ENCODE measurements at regions not wholly inside any gene's neighbourhood (a gene's known extent, or its start where the extent isn't known, plus 50 kb on each side); places are given as distances from the start of the nearest gene placed in this dataset.

- in situ Hi-C loops (cut with MboI; ENCODE audit: low pct_unique_long_range_greater_than_20kb, low sequenced_read_pairs, unreplicated experiment) = no loop called here
- DNase-seq (ENCODE audit: low spot score) = no peak
- no peak for TF ChIP-seq CTCF (IDR thresholded peaks at IDR 0.05; ENCODE audit: extremely low read depth, insufficient read depth, missing control alignments)
Measured at GRCh38 chr4:79636991-79637390, 229.0 kb upstream of the GK2 start.

- no peak for DNase-seq (ENCODE audit: low spot score)
- in situ Hi-C loops (cut with MboI; ENCODE audit: low pct_unique_long_range_greater_than_20kb, low sequenced_read_pairs, unreplicated experiment) = no loop called here
Measured at GRCh38 chr4:79634111-79634510, 226.1 kb upstream of the GK2 start.

DNA sequence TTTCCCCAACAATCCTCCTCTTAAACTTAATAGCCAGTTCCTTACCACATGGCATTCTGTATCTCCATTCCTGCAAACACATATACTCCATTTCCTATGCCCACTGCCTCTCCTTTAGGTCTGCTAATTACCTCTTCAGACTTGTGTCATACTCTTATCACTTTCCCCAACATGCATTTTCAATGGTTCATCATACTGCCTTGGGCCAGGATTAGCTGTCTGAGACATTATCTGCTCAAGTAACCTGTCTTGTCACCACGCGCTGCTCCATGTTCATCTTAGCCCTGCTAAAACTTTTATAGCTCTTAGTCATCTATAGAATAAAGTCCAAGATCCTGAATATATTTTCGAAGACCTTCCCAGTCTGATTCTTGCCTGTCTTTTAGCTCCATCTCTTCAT is 224.1 kb upstream of the GK2 start:
- no peak for DNase-seq (ENCODE audit: low spot score)
- TF ChIP-seq CTCF (IDR thresholded peaks at IDR 0.05; ENCODE audit: extremely low read depth, insufficient read depth, missing control alignments) = no peak
- in situ Hi-C loops (cut with MboI; ENCODE audit: low pct_unique_long_range_greater_than_20kb, low sequenced_read_pairs, unreplicated experiment) = no loop called here

More at GRCh38 chr4:79634111-79634510, 226.1 kb upstream of the GK2 start:
- TF ChIP-seq CTCF (IDR thresholded peaks at IDR 0.05; ENCODE audit: extremely low read depth, insufficient read depth, missing control alignments) = no peak

DNA sequence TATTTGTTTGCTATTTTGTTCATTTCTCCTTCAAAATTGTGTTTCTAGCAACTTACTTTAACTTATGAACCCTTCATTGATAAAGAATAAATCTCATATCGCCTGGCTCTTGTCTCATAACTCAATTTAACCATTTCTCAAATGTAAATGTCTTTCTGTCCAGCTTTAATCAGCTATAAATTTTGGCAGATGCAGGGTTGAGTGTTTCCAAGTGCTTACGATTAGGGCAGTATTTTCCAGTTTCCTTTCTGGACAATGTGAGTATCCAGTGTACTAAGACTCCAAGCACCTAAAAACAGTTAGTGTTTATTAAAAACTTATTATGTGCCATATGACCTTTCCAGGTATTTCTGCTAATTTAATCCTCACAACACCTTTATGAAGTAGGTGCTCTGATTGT is 218.6 kb upstream of the GK2 start:
- no peak for TF ChIP-seq CTCF (IDR thresholded peaks at IDR 0.05; ENCODE audit: extremely low read depth, insufficient read depth, missing control alignments)
- DNase-seq (ENCODE audit: low spot score) = no peak
- in situ Hi-C loops (cut with MboI; ENCODE audit: low pct_unique_long_range_greater_than_20kb, low sequenced_read_pairs, unreplicated experiment) = no loop called here

GRCh38 chr4:79626101-79626500 is 218.1 kb upstream of the GK2 start:
- DNase-seq (ENCODE audit: low spot score) = no peak
- no peak for TF ChIP-seq CTCF (IDR thresholded peaks at IDR 0.05; ENCODE audit: extremely low read depth, insufficient read depth, missing control alignments)
- in situ Hi-C loops (cut with MboI; ENCODE audit: low pct_unique_long_range_greater_than_20kb, low sequenced_read_pairs, unreplicated experiment) = no loop called here

GRCh38 chr4:79625361-79625760 is 217.3 kb upstream of the GK2 start:
- no peak for DNase-seq (ENCODE audit: low spot score)
- in situ Hi-C loops (cut with MboI; ENCODE audit: low pct_unique_long_range_greater_than_20kb, low sequenced_read_pairs, unreplicated experiment) = no loop called here

More at GRCh38 chr4:79625361-79625760, 217.3 kb upstream of the GK2 start:
- TF ChIP-seq CTCF (IDR thresholded peaks at IDR 0.05; ENCODE audit: extremely low read depth, insufficient read depth, missing control alignments) = no peak
